H1 (cell line): ENCODE measurements at regions not wholly inside any gene's neighbourhood (a gene's known extent, or its start where the extent isn't known, plus 50 kb on each side); places are given as distances from the start of the nearest gene placed in this dataset.

ENCODE experiments used
- CTCF ChIA-PET: fragments of 300-600 bp; sonication (Branson Sonifier 250); formaldehyde crosslinking; loops from one replicate; lab custom pipeline; 2021; ENCODE audit not compliant: partially characterized antibody; lab: Charles Lee
- POLR2A ChIA-PET: fragments of 300-600 bp; sonication (Branson Sonifier 250); formaldehyde crosslinking; loops from one replicate; lab custom pipeline; 2021; ENCODE audit warnings: inconsistent platforms; ENCODE audit not compliant: partially characterized antibody; lab: Charles Lee
- DNase-seq, 2 experiments: peaks; one replicate each; pipeline versions ENCODE4 v3.0.0 to v3.0.0-alpha.2; 2010 to 2022; ENCODE audit warnings: low spot score in 2 of 2, low read depth in 1 of 2, mixed read lengths in 1 of 2
- FAIRE-seq: peaks from 2 replicates; lab custom pipeline; 2011; peaks lifted over from hg19 to GRCh38; lab: Jason Lieb, UNC
- H2AFZ ChIP-seq: 2 replicates; pipeline ENCODE4 v1.8.1; 2012; ENCODE audit warnings: low read length, inconsistent platforms
- H2AK5ac ChIP-seq: 2 replicates; pipeline ENCODE4 v1.6.1; 2013; ENCODE audit warnings: low read depth, low read length
- H2BK120ac ChIP-seq: replicated peaks from 2 replicates; pipeline ENCODE3; 2013; ENCODE audit warnings: low read depth, low read length, inconsistent platforms
- H2BK12ac ChIP-seq: 2 replicates; pipeline ENCODE4 v1.6.1; 2013; ENCODE audit warnings: low read depth, low read length
- H2BK15ac ChIP-seq: 2 replicates; pipeline ENCODE4 v1.6.1; 2013; ENCODE audit warnings: low read length
- H2BK20ac ChIP-seq: 2 replicates; pipeline ENCODE4 v1.6.1; 2013; ENCODE audit warnings: low read length
- H2BK5ac ChIP-seq: 2 replicates; pipeline ENCODE4 v1.6.1; 2013; ENCODE audit warnings: low read depth, low read length
- H3K14ac ChIP-seq: 2 replicates; pipeline ENCODE4 v1.6.1; 2013; ENCODE audit warnings: inconsistent platforms; ENCODE audit not compliant: insufficient read length
- H3K18ac ChIP-seq: 2 replicates; pipeline ENCODE4 v1.6.1; 2013; ENCODE audit warnings: low read length; ENCODE audit errors: extremely low read depth
- H3K23ac ChIP-seq: 2 replicates; pipeline ENCODE4 v1.6.1; 2013; ENCODE audit warnings: inconsistent platforms; ENCODE audit not compliant: insufficient read length
- H3K23me2 ChIP-seq: 2 replicates; pipeline ENCODE4 v1.6.1; 2013; ENCODE audit warnings: low read depth, low read length
- H3K27ac ChIP-seq: 2 replicates; pipeline ENCODE4 v1.6.1; 2011; ENCODE audit warnings: low read depth, low read length, inconsistent platforms
- H3K27me3 ChIP-seq, 4 experiments: replicated peaks in 1 of 4; 1 replicate in 1 of 4; 2 replicates in 3 of 4; pipeline versions ENCODE4 v1.6.1 to v1.8.1; 2011 to 2013; ENCODE audit warnings: low read length in 3 of 4, mild to moderate bottlenecking in 3 of 4, inconsistent platforms in 2 of 4, mixed read lengths in 2 of 4, moderate library complexity in 1 of 4; ENCODE audit not compliant: control insufficient read depth in 3 of 4, insufficient read depth in 3 of 4; ENCODE audit errors: extremely low read depth in 1 of 4
- H3K36me3 ChIP-seq, 4 experiments: 2 replicates each; pipeline versions ENCODE4 v1.6.1 to v1.8.1; 2011 to 2013; ENCODE audit warnings: mild to moderate bottlenecking in 4 of 4, low read length in 3 of 4, moderate library complexity in 2 of 4, control low read depth in 1 of 4, inconsistent platforms in 1 of 4; ENCODE audit not compliant: insufficient read depth in 4 of 4, control insufficient read depth in 2 of 4
- H3K4ac ChIP-seq: replicated peaks from 2 replicates; pipeline ENCODE3; 2013; ENCODE audit warnings: low read length, low read depth, mixed read lengths, inconsistent platforms; ENCODE audit not compliant: insufficient read length
- H3K4me1 ChIP-seq, 4 experiments: replicated peaks in 1 of 4; 1 replicate in 1 of 4; 2 replicates in 3 of 4; pipeline versions ENCODE4 v1.6.1 to v1.8.1; 2011 to 2013; ENCODE audit warnings: low read length in 3 of 4, inconsistent platforms in 2 of 4, mixed read lengths in 1 of 4; ENCODE audit not compliant: insufficient read depth in 4 of 4, control insufficient read depth in 3 of 4
- H3K4me2 ChIP-seq, 2 experiments: 2 replicates each; pipeline versions ENCODE4 v1.6.1 to v1.8.1; 2011 to 2013; ENCODE audit warnings: low read depth in 2 of 2, low read length in 2 of 2, control low read depth in 1 of 2, inconsistent platforms in 1 of 2, mild to moderate bottlenecking in 1 of 2; ENCODE audit not compliant: insufficient read depth in 1 of 2
- H3K4me3 ChIP-seq, 4 experiments: fragments of 200-600, 300-600 bp in 1 of 4; sonication (generic), shearing (Covaris generic), sonication (Bioruptor Twin) in 1 of 4; 2 replicates each; pipeline versions ENCODE4 v1.5.1 to v1.8.1; 2011 to 2016; ENCODE audit warnings: low read length in 4 of 4, low read depth in 3 of 4, control low read depth in 2 of 4, inconsistent platforms in 2 of 4, mild to moderate bottlenecking in 2 of 4, mixed read lengths in 1 of 4, moderate library complexity in 1 of 4; ENCODE audit not compliant: insufficient read depth in 2 of 4; ENCODE audit errors: extremely low read depth in 1 of 4
- H3K56ac ChIP-seq: replicated peaks from 2 replicates; pipeline ENCODE3; 2013; ENCODE audit warnings: low read depth, mild to moderate bottlenecking, mixed read lengths, low read length, inconsistent platforms; ENCODE audit not compliant: insufficient read length
- H3K79me1 ChIP-seq: 2 replicates; pipeline ENCODE4 v1.6.1; 2013; ENCODE audit warnings: low read depth, low read length, control low read depth
- H3K79me2 ChIP-seq, 2 experiments: 2 replicates each; pipeline versions ENCODE4 v1.6.1 to v1.8.1; 2012 to 2013; ENCODE audit warnings: low read length in 2 of 2, mild to moderate bottlenecking in 2 of 2, inconsistent platforms in 1 of 2; ENCODE audit not compliant: insufficient read depth in 2 of 2, control insufficient read depth in 1 of 2
- H3K9ac ChIP-seq, 4 experiments: replicated peaks in 1 of 4; 1 replicate in 1 of 4; 2 replicates in 3 of 4; pipeline versions ENCODE4 v1.6.1 to v1.8.1; 2011 to 2013; ENCODE audit warnings: low read depth in 3 of 4, low read length in 3 of 4, control low read depth in 2 of 4, mild to moderate bottlenecking in 2 of 4, moderate library complexity in 2 of 4, inconsistent platforms in 1 of 4; ENCODE audit errors: extremely low read depth in 1 of 4
- H3K9me3 ChIP-seq, 2 experiments: 2 replicates each; pipeline versions ENCODE4 v1.6.1 to v1.8.1; 2012 to 2013; ENCODE audit warnings: mild to moderate bottlenecking in 2 of 2, moderate library complexity in 2 of 2, control low read depth in 1 of 2, inconsistent platforms in 1 of 2, low read depth in 1 of 2, low read length in 1 of 2, mixed read lengths in 1 of 2; ENCODE audit not compliant: insufficient read depth in 2 of 2
- H4K20me1 ChIP-seq, 2 experiments: replicated peaks in 1 of 2; 2 replicates each; pipeline versions ENCODE3 to v1.8.1; 2011 to 2013; ENCODE audit warnings: inconsistent platforms in 2 of 2, low read length in 2 of 2, mild to moderate bottlenecking in 1 of 2; ENCODE audit not compliant: insufficient read depth in 2 of 2, control insufficient read depth in 1 of 2
- H4K5ac ChIP-seq: 2 replicates; pipeline ENCODE4 v1.6.1; 2013; ENCODE audit warnings: low read length, low read depth, mixed read lengths, inconsistent platforms; ENCODE audit not compliant: insufficient read length
- H4K8ac ChIP-seq: 2 replicates; pipeline ENCODE4 v1.8.0; 2013; ENCODE audit warnings: mild to moderate bottlenecking, moderate library complexity, low read length, inconsistent platforms; ENCODE audit not compliant: insufficient read depth; ENCODE audit errors: extremely low read depth
- H4K91ac ChIP-seq: replicated peaks from 2 replicates; pipeline ENCODE3; 2013; ENCODE audit warnings: low read length, mixed read lengths, inconsistent platforms; ENCODE audit not compliant: insufficient read length
- ASH2L ChIP-seq: fragments of 200-600, 300-600 bp; sonication (generic); IDR thresholded peaks from one replicate; pipeline ENCODE4 v1.7.1; 2017; ENCODE audit warnings: low read length
- BRCA1 ChIP-seq: IDR thresholded peaks from 2 replicates; pipeline ENCODE4 v1.6.1; 2012; ENCODE audit warnings: low read depth, low read length, improper control_type of control experiment
- EGR1 ChIP-seq: IDR thresholded peaks from 2 replicates; pipeline ENCODE4 v1.6.1; 2011; ENCODE audit warnings: low read depth, low read length, borderline replicate concordance
- EZH2 ChIP-seq: fragments of 200-600 bp; sonication (generic); IDR thresholded peaks from 2 replicates; pipeline ENCODE4 v1.7.1; 2012; ENCODE audit warnings: low read depth, mild to moderate bottlenecking, moderate library complexity, low read length, inconsistent platforms; ENCODE audit not compliant: severe bottlenecking
- GTF2F1 ChIP-seq: IDR thresholded peaks from 2 replicates; pipeline ENCODE4 v1.6.1; 2012; ENCODE audit warnings: low read depth, low read length, improper control_type of control experiment, borderline replicate concordance
- KDM4A ChIP-seq: IDR thresholded peaks from one replicate; pipeline ENCODE4 v1.7.1; 2012; ENCODE audit warnings: low read depth, mild to moderate bottlenecking, moderate library complexity, low read length, inconsistent platforms; ENCODE audit not compliant: severe bottlenecking
- KDM5A ChIP-seq: fragments of 200-600 bp; IDR thresholded peaks from 2 replicates; pipeline ENCODE4 v1.7.1; 2012; ENCODE audit warnings: mild to moderate bottlenecking, low read length, inconsistent platforms, mixed read lengths
- MAFK ChIP-seq: IDR thresholded peaks from 2 replicates; pipeline ENCODE4 v1.6.1; 2012; ENCODE audit warnings: low read depth, mild to moderate bottlenecking, improper control_type of control experiment, low read length
- POLR2A ChIP-seq, 2 experiments: IDR thresholded peaks; 1 replicate in 1 of 2; 2 replicates in 1 of 2; pipeline ENCODE4 v1.6.1; 2011; ENCODE audit warnings: low read depth in 2 of 2, low read length in 2 of 2, mild to moderate bottlenecking in 2 of 2; ENCODE audit errors: control extremely low read depth in 1 of 2
- POLR2AphosphoS5 ChIP-seq: IDR thresholded peaks from 2 replicates; pipeline ENCODE4 v1.6.1; 2011; ENCODE audit warnings: low read depth, low read length
- POU5F1 ChIP-seq: IDR thresholded peaks from 2 replicates; pipeline ENCODE4 v1.6.1; 2011; ENCODE audit warnings: low read depth, mild to moderate bottlenecking, low read length, moderate library complexity
- RBBP5 ChIP-seq: IDR thresholded peaks from 2 replicates; pipeline ENCODE4 v1.7.1; 2012; ENCODE audit warnings: low read depth, mild to moderate bottlenecking, inconsistent platforms, low read length, moderate library complexity, borderline replicate concordance
- SIX5 ChIP-seq: IDR thresholded peaks from 2 replicates; pipeline ENCODE4 v1.6.1; 2011; ENCODE audit warnings: mild to moderate bottlenecking, low read depth, low read length
- WGBS, 2 experiments: shearing (Covaris generic) in 1 of 2; methylation state at CpG; one replicate each; pipeline versions ENCODE4 v1.1.6 to v1.1.7; 2013 to 2015; ENCODE audit warnings: low lambda C conversion rate in 2 of 2, mixed read lengths in 2 of 2, inconsistent platforms in 1 of 2, low coverage in 1 of 2, missing lambda C conversion rate in 1 of 2; ENCODE audit not compliant: insufficient replicate concordance in 2 of 2, insufficient coverage in 1 of 2, insufficient read length in 1 of 2; ENCODE audit errors: extremely low coverage in 1 of 2, missing lambda C conversion rate in 1 of 2; 5-methylcytosine and 5-hydroxymethylcytosine counted together

- H2AFZ ChIP-seq: no peak overlapping the region
- ChIA-PET CTCF (interaction anchor here (1.0 kb wide), 1 partner anchor 245 kb away, joined by 3 read pairs; no protein-coding TSS in a partner anchor), POLR2A (no interaction called here)
- no peak overlapping the region for H2BK20ac ChIP-seq
- H3K27ac ChIP-seq: no peak overlapping the region
- no peaks in the 10 kb centered on the region for H3K79me1 ChIP-seq
- no peaks in the 10 kb centered on the region; a peak in 1 of 7 replicates for H3K4me1 ChIP-seq
- H4K8ac ChIP-seq: no peak overlapping the region
- H3K79me2 ChIP-seq: no peaks in the 10 kb centered on the region
- FAIRE-seq (no peak), DNase-seq (no peak)
- H3K4me3 ChIP-seq: no peak overlapping the region
- no peaks in the 10 kb centered on the region for H3K36me3 ChIP-seq
- no peak overlapping the region for H3K18ac ChIP-seq
- H2BK120ac ChIP-seq: no peak overlapping the region
- H2BK12ac ChIP-seq: no peak overlapping the region
- no peaks in the 10 kb centered on the region for H3K9me3 ChIP-seq
- no peak overlapping the region for H4K5ac ChIP-seq
- no peak for TF ChIP-seq BRCA1
- no peak for TF ChIP-seq KDM5A
- no peak for TF ChIP-seq SIX5
- no peak for TF ChIP-seq EGR1
- TF ChIP-seq EZH2: no peak
- TF ChIP-seq ASH2L: no peak
- no peak for TF ChIP-seq MAFK
- no peak for TF ChIP-seq KDM4A
- TF ChIP-seq POU5F1: no peak
- no peak for TF ChIP-seq POLR2A (IDR thresholded peaks at IDR 0.05; ENCODE audit: control extremely low read depth in 1 of 2, low read depth in 2 of 2, low read length in 2 of 2)
- TF ChIP-seq POLR2AphosphoS5: no peak
- TF ChIP-seq GTF2F1: no peak
- TF ChIP-seq RBBP5: no peak
- no peak overlapping the region for H3K56ac ChIP-seq
- no peaks in the 10 kb centered on the region for H4K20me1 ChIP-seq
- no peaks in the 10 kb centered on the region for H3K23me2 ChIP-seq
- no peak overlapping the region for H2BK15ac ChIP-seq
- no peak overlapping the region for H3K4ac ChIP-seq
- no peak overlapping the region for H3K4me2 ChIP-seq
- no peak overlapping the region for H2BK5ac ChIP-seq
- no peak overlapping the region for H3K23ac ChIP-seq
- H3K14ac ChIP-seq: no peak overlapping the region
- 91% methylated on average over 4 of the region's 4 CpGs; no CpG with 5 or more reads in 1 of the 2 experiments for WGBS, 2 experiments
- H3K27me3 ChIP-seq: no peaks in the 10 kb centered on the region
- H3K9ac ChIP-seq: no peak overlapping the region
- H2AK5ac ChIP-seq: no peak overlapping the region
- no peak overlapping the region for H4K91ac ChIP-seq
Observed at GRCh38 chr6:50442531-50443040, 270.7 kb upstream of the TFAP2D start.
